Left lung (tissue), 4 donors: ENCODE measurements at regions not wholly inside any gene's neighbourhood (a gene's known extent, or its start where the extent isn't known, plus 50 kb on each side); places are given as distances from the start of the nearest gene placed in this dataset.

Experiments used
- ATAC-seq: fragments of 200-7000 bp; cut with Tn5 transposase; one replicate; pipeline ENCODE4 v1.9.1; 2020; ENCODE audit warnings: moderate library complexity
- DNase-seq, 4 donors: peaks; one replicate each; pipeline ENCODE4 v3.0.0-alpha.2; 2013 to 2020
- H3K27ac ChIP-seq, 2 donors: fragments of 200-600 bp; sonication (generic) in 1 of 2; one replicate each; pipeline versions ENCODE4 v1.5.0 to v1.8.0; 2020 to 2021
- H3K27me3 ChIP-seq, 2 donors: fragments of 200-600 bp; sonication (generic) in 1 of 2; one replicate each; pipeline versions ENCODE4 v1.5.0 to v1.8.0; 2020 to 2021
- H3K36me3 ChIP-seq, 2 donors: fragments of 200-600 bp; sonication (generic) in 1 of 2; one replicate each; pipeline versions ENCODE4 v1.5.0 to v1.8.0; 2020 to 2021
- H3K4me1 ChIP-seq, 2 donors: fragments of 200-600 bp; one replicate each; pipeline ENCODE4 v1.8.0; 2021
- H3K4me3 ChIP-seq, 2 donors: fragments of 200-600 bp; sonication (generic) in 1 of 2; one replicate each; pipeline versions ENCODE4 v1.5.0 to v1.8.0; 2020 to 2021; ENCODE audit warnings: mild to moderate bottlenecking in 1 of 2
- H3K9me3 ChIP-seq, 2 donors: fragments of 200-600 bp; sonication (generic) in 1 of 2; one replicate each; pipeline versions ENCODE4 v1.5.0 to v1.8.0; 2020 to 2021
- intact Hi-C, 2 donors: fragments of 100-400 bp; cut with DNase I; formaldehyde crosslinking; loops; one replicate each; pipeline versions ENCODE4 v1.11.2 to v1.14.2; 2022
- TF ChIP-seq, protein P1 (sequence below), 2 donors: fragments of 200-600 bp; sonication (generic) in 1 of 2; IDR thresholded peaks; one replicate each; pipeline versions ENCODE4 v1.5.0 to v1.8.0; 2021; ENCODE audit warnings: antibody characterized with exemption in 2 of 2
- donor health status: DM: no; HTN: yes; CAD: no.
- donor health status: DM: no; HTN: no; CAD: no.

DNA sequence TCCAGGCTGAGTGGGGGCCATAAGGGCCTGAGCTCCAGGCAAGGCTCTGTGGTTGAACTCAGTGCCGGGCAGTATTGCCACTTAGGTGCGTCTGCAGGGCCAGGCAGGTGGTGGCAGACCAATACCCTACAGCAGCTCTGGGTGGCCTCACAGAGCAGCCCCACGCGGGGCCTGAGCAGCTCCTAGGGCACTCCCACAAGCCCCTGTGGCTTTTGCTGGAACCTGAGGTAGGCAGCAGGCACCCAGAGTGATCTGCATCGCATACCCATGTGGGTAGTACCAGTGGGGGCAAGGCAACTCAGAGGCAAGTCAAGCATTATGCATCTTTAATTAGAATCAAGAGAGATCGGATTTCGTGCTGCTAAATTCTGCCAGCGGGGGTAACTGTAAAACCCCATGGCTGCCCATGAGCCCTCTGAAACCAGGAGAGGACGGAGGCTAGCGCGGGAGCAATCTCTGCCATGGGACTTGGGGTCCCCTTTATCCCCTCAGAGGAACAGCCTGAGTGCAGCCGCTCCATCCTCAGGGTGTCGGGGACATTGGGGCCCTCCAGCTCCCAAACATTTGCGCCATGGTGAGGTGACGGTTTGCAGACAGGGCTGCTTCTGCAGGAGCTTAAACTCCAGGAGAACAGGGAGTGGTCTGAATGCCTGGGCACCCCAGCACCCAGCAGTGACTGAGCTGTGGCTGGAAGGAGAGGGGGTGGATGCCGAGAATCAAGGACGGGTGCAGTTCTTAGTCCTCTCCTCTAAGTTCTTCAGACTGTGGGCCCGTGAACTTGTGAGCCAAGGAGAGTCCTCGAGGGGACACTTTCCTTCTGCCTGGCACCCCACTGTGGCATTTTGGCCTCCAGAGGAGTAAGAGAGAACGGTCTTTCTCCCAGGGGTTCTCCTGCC lies 62.4 kb upstream of the PCSK6 start:
- TF ChIP-seq, protein P1, sequence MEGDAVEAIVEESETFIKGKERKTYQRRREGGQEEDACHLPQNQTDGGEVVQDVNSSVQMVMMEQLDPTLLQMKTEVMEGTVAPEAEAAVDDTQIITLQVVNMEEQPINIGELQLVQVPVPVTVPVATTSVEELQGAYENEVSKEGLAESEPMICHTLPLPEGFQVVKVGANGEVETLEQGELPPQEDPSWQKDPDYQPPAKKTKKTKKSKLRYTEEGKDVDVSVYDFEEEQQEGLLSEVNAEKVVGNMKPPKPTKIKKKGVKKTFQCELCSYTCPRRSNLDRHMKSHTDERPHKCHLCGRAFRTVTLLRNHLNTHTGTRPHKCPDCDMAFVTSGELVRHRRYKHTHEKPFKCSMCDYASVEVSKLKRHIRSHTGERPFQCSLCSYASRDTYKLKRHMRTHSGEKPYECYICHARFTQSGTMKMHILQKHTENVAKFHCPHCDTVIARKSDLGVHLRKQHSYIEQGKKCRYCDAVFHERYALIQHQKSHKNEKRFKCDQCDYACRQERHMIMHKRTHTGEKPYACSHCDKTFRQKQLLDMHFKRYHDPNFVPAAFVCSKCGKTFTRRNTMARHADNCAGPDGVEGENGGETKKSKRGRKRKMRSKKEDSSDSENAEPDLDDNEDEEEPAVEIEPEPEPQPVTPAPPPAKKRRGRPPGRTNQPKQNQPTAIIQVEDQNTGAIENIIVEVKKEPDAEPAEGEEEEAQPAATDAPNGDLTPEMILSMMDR (IDR thresholded peaks at IDR 0.05) = no peak
- Histone ChIP-seq H3K9me3 (no peaks in the 10 kb centered on the region), H3K36me3 (no peaks in the 10 kb centered on the region), H3K4me1 (no peaks in the 10 kb centered on the region), H3K27ac (no peak overlapping the region), H3K27me3 (no peaks in the 10 kb centered on the region), H3K4me3 (no peak overlapping the region)
- ATAC-seq = no peak
- DNase-seq = no peak
- intact Hi-C loops = no loop called here

DNA sequence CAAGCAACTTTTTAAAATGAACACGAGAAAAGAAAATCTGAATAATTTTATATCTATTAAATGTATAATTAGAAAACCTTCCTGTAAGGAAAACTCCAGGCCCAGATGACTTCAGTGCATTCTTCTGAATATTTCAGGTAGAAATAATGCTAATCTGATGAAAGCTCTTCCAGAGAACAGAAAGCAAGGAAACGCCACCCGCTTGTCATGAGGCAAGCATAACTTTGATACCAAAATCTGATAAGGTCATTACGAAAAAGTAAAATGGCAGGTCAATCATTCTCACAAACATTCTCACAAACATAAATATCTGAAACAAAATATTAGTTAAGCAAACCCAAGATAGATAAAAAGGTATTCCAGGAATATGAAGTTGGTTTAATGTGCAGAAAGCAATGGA lies 60.6 kb upstream of the PCSK6 start:
- TF ChIP-seq, protein P1 (IDR thresholded peaks at IDR 0.05) = no peak

DNA sequence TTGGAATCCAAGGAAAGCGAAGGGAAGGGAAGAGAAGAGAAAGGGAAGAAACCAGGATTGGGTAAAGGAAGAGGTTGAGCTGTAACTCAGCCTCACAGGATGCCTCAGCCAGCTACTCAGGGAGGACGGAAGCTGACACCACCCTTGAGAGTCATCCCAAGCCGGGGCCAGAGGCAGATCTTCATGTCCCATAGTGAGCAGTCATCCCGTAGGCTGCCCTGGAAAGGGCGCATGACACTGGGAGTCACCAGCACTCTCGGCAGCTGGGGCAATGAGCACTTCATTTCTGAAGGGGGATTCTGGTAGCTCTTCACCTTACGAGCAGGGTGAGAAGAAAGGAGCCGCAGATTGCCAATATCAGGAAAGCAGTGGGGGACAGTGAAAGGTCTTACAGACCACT lies 60.1 kb upstream of the PCSK6 start:
- TF ChIP-seq, protein P1 (IDR thresholded peaks at IDR 0.05) = no peak
- no peak overlapping the region for H3K27ac ChIP-seq
- intact Hi-C loops = no loop called here
- no peaks in the 10 kb centered on the region for H3K4me1 ChIP-seq
- ATAC-seq (no peak), DNase-seq (no peak)
- no peaks in the 10 kb centered on the region for H3K36me3 ChIP-seq
- no peak overlapping the region for H3K4me3 ChIP-seq
- no peaks in the 10 kb centered on the region for H3K9me3 ChIP-seq
- peaks cover 0 to 10% of the 10 kb centered on the region in 2 donors for H3K27me3 ChIP-seq

More for the DNA sequence above, 60.6 kb upstream of the PCSK6 start:
- H3K4me1 ChIP-seq = no peaks in the 10 kb centered on the region
- no peak overlapping the region for H3K27ac ChIP-seq
- no peak for DNase-seq
- H3K4me3 ChIP-seq = no peak overlapping the region
- intact Hi-C loops = no loop called here
- ATAC-seq = no peak
- no peaks in the 10 kb centered on the region for H3K9me3 ChIP-seq
- H3K27me3 ChIP-seq = peaks cover 0 to 6% of the 10 kb centered on the region in 2 donors
- no peaks in the 10 kb centered on the region for H3K36me3 ChIP-seq

DNA sequence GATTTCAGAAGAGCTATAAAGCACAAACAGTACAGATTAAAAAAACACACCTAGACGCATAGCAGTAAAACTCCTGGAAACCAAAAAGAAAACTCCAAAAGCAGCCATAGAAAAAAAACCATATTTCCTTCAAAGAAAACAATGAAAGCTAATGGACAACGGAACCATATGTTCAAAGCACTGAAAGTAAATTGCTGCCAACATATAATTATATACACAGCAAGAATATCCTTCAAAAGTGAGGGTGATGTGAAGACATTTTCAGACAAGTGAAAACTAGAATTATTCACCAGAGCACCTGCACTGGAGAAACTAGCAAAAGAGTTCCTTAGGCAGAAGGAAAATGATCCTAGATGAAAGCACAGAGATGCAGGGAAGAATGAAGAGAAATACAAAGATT lies 58.2 kb upstream of the PCSK6 start:
- peaks cover 0 to 16% of the 10 kb centered on the region in 2 donors for H3K27me3 ChIP-seq
- no peaks in the 10 kb centered on the region for H3K36me3 ChIP-seq
- ATAC-seq (no peak), DNase-seq (no peak)
- TF ChIP-seq, protein P1 (IDR thresholded peaks at IDR 0.05) = no peak
- no peaks in the 10 kb centered on the region for H3K4me1 ChIP-seq
- no peak overlapping the region for H3K27ac ChIP-seq
- no peaks in the 10 kb centered on the region for H3K9me3 ChIP-seq
- no peak overlapping the region for H3K4me3 ChIP-seq
- intact Hi-C loops = no loop called here

DNA sequence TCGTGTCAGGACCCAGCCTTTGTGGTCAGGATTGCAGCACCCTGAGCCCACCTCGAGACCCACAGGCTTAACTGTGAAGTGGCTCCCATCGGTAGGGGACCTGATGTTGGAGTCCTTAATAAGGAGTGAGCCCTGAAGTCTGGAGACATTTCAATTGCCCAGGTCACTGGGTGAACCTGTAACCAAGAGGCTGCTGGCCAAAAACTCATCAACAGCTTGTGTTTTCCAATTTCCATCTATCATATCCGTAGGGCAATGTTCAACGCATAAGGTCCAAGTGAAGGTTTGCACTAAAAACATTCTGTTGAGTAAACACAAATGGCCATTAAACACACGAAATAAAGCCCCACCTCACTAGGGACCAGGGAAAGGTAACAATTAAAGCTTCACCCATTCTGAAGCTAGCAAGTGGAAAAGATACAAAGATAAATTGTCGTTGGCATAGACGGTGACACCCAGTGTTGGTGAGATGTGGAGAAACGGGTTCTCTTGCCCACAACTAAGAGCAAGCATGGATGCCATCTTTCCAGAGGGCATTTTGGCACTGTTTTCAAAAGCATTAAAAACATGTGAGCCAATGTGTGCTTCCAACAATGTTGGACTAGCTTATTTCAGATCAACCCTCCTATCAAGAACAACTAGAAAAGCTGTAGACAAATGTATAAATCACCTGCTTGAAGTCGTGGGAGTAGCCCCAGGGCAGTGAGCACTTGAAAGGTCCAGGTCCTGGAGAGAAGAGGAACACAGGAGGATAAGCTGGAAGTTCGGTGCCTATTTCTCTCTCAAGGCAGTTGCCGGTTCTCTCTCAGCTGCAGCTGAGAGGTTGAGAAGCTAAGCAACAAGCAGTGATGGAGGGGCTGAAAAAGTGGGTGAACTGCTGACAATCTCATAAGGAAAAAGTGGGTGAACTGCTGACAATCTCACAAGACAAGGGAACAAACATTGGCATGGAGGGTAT lies 56.3 kb upstream of the PCSK6 start:
- intact Hi-C loops = no loop called here
- TF ChIP-seq, protein P1 (IDR thresholded peaks at IDR 0.05) = no peak
- Histone ChIP-seq H3K36me3 (no peaks in the 10 kb centered on the region), H3K4me1 (no peaks in the 10 kb centered on the region), H3K27me3 (peaks cover 0 to 16% of the 10 kb centered on the region in 2 donors), H3K4me3 (no peak overlapping the region), H3K9me3 (no peaks in the 10 kb centered on the region), H3K27ac (no peak overlapping the region)
- ATAC-seq = no peak
- DNase-seq = no peak
